K562 (cell line): ENCODE measurements at regions not wholly inside any gene's neighbourhood (a gene's known extent, or its start where the extent isn't known, plus 50 kb on each side); places are given as distances from the start of the nearest gene placed in this dataset.

Experiments
- ATAC-seq: fragments of 200-7000 bp; cut with Tn5 transposase; 3 replicates; pipeline ENCODE4 v1.9.1; 2020; ENCODE audit warnings: moderate library complexity
- BruUV-seq: library from RNA; stranded (reverse); fragments of 400-500 nt; replicated peaks from 2 replicates; lab custom pipeline; 2021; lab: Mats Ljungman, UMichigan
- CTCF ChIA-PET: fragments of 300-600 bp; formaldehyde crosslinking; extraction: SDS; loops from one replicate; lab custom pipeline; 2021; ENCODE audit warnings: low intra/inter-chr PET ratio; lab: Yijun Ruan, JAX
- POLR2A ChIA-PET: fragments of 300-600, 350-650 bp; sonication (Branson Sonifier 250); formaldehyde crosslinking; extraction: SDS; loops from one replicate; lab custom pipeline; 2021; ENCODE audit warnings: antibody characterized with exemption, inconsistent platforms; lab: Yijun Ruan, JAX
- DNase-seq, 4 experiments: peaks; one replicate each; pipeline versions ENCODE4 v3.0.0 to v3.0.0-alpha.2; 2011 to 2018; ENCODE audit warnings: low spot score in 3 of 4, mixed read lengths in 3 of 4; ENCODE audit errors: extremely low read depth in 1 of 4
- FAIRE-seq: peaks from 2 replicates; lab custom pipeline; 2011; peaks lifted over from hg19 to GRCh38; lab: Jason Lieb, UNC
- H2AFZ ChIP-seq: 2 replicates; pipeline ENCODE4 v1.6.0; 2011; ENCODE audit warnings: low read depth, low read length, control low read depth, inconsistent platforms
- H3K27ac ChIP-seq: fragments of 200-600 bp; 3 replicates; pipeline ENCODE4 v1.8.0; 2011; ENCODE audit warnings: low read depth, mild to moderate bottlenecking, control low read depth, inconsistent platforms, low read length, moderate library complexity, mixed read lengths; ENCODE audit errors: extremely low read depth
- H3K27me3 ChIP-seq, 2 experiments: fragments of 300-600 bp in 1 of 2; 2 replicates in 1 of 2; 3 replicates in 1 of 2; pipeline versions ENCODE4 v1.6.0 to v1.8.0; 2011; ENCODE audit warnings: inconsistent platforms in 2 of 2, low read length in 2 of 2, mild to moderate bottlenecking in 1 of 2, mixed read lengths in 1 of 2, moderate library complexity in 1 of 2; ENCODE audit not compliant: control insufficient read depth in 2 of 2, insufficient read depth in 2 of 2
- H3K36me3 ChIP-seq: fragments of 300-600 bp; 3 replicates; pipeline ENCODE4 v1.8.0; 2011; ENCODE audit warnings: mild to moderate bottlenecking, low read length, inconsistent platforms; ENCODE audit not compliant: control insufficient read depth, insufficient read depth
- H3K4me1 ChIP-seq, 2 experiments: fragments of 200-600 bp in 1 of 2; replicated peaks in 1 of 2; 2 replicates in 1 of 2; 3 replicates in 1 of 2; pipeline versions ENCODE4 v1.5.1 to v1.8.0; 2011; ENCODE audit warnings: inconsistent platforms in 2 of 2, low read length in 2 of 2, mild to moderate bottlenecking in 1 of 2, mixed read lengths in 1 of 2, moderate library complexity in 1 of 2; ENCODE audit not compliant: control insufficient read depth in 2 of 2, insufficient read depth in 2 of 2
- H3K4me2 ChIP-seq: 2 replicates; pipeline ENCODE4 v1.6.1; 2011; ENCODE audit warnings: low read length, control low read depth, inconsistent platforms, mixed read lengths; ENCODE audit not compliant: insufficient read depth
- H3K4me3 ChIP-seq: fragments of 200-600 bp; sonication (generic), shearing (Covaris generic); 2 replicates; pipeline ENCODE4 v1.5.1; 2016; ENCODE audit warnings: control low read depth, inconsistent platforms
- H3K79me2 ChIP-seq: fragments of 200-600 bp; 3 replicates; pipeline ENCODE4 v1.8.0; 2011; ENCODE audit warnings: low read length, inconsistent platforms; ENCODE audit not compliant: control insufficient read depth, insufficient read depth
- H3K9ac ChIP-seq, 2 experiments: 2 replicates each; pipeline versions ENCODE4 v1.6.0 to v1.6.1; 2011; ENCODE audit warnings: low read depth in 2 of 2, low read length in 2 of 2, control low read depth in 1 of 2, inconsistent platforms in 1 of 2, mild to moderate bottlenecking in 1 of 2, mixed read lengths in 1 of 2; ENCODE audit not compliant: insufficient read depth in 1 of 2
- H3K9me1 ChIP-seq: one replicate; pipeline ENCODE4 v1.6.0; 2011; ENCODE audit warnings: inconsistent platforms, mild to moderate bottlenecking, low read length, moderate library complexity; ENCODE audit not compliant: control insufficient read depth, insufficient read depth
- H3K9me3 ChIP-seq: replicated peaks from 2 replicates; pipeline ENCODE4 v1.5.1; 2011; ENCODE audit warnings: low read depth, low read length, inconsistent platforms; ENCODE audit not compliant: control insufficient read depth, insufficient read depth
- H4K20me1 ChIP-seq: replicated peaks from 2 replicates; pipeline ENCODE4 v1.6.1; 2011; ENCODE audit warnings: low read length, inconsistent platforms, mixed read lengths; ENCODE audit not compliant: control insufficient read depth, insufficient read depth
- CBX2 ChIP-seq: fragments of 200-600 bp; sonication (generic); IDR thresholded peaks from one replicate; pipeline ENCODE4 v1.6.1; 2012; ENCODE audit warnings: mild to moderate bottlenecking, low read length, inconsistent platforms; ENCODE audit not compliant: insufficient read depth, poor library complexity, severe bottlenecking
- DNMT1 ChIP-seq: fragments of 450-650 bp; IDR thresholded peaks from 2 replicates; pipeline ENCODE4 v1.6.1; 2016; ENCODE audit warnings: antibody characterized with exemption, mild to moderate bottlenecking
- KAT8 ChIP-seq: fragments of 450-650 bp; IDR thresholded peaks from 2 replicates; pipeline ENCODE4 v1.6.1; 2016; ENCODE audit warnings: low read depth, mild to moderate bottlenecking
- RNF2 ChIP-seq: sonication (generic); IDR thresholded peaks from 2 replicates; pipeline ENCODE4 v1.6.1; 2016
- RUNX1 ChIP-seq: sonication (generic); IDR thresholded peaks from 2 replicates; pipeline ENCODE4 v1.6.1; 2016; ENCODE audit warnings: antibody characterized with exemption, low read depth
- TEAD2 ChIP-seq: fragments of 450-650 bp; IDR thresholded peaks from 2 replicates; pipeline ENCODE4 v1.6.1; 2016; ENCODE audit warnings: missing genetic modification characterization, control low read depth, missing compliant biosample characterization
- TEAD4 ChIP-seq, 2 experiments: sonication (generic) in 1 of 2; formaldehyde crosslinking in 1 of 2; IDR thresholded peaks; 2 replicates each; pipeline versions ENCODE4 v1.6.1 to v1.8.0; 2012 to 2022; ENCODE audit warnings: borderline replicate concordance in 1 of 2, inconsistent platforms in 1 of 2, low read length in 1 of 2, mild to moderate bottlenecking in 1 of 2, missing genetic modification reagents in 1 of 2
- U2AF2 ChIP-seq: fragments of 200-400 bp; formaldehyde crosslinking; optimal IDR thresholded peaks from 2 replicates; pipeline ENCODE3; 2017; ENCODE audit warnings: low read depth, mild to moderate bottlenecking, low read length
- ZNF133 ChIP-seq: fragments of 250-450 bp; sonication (Bioruptor Pico); IDR thresholded peaks from 2 replicates; pipeline ENCODE4 v1.4.0; 2020; ENCODE audit warnings: mild to moderate bottlenecking
- ZNF197 ChIP-seq: fragments of 200-800 bp; sonication (Bioruptor generic); IDR thresholded peaks from 2 replicates; pipeline ENCODE4 v1.6.1; 2016; ENCODE audit warnings: low read depth, missing genetic modification characterization, missing compliant biosample characterization
- ZNF431 ChIP-seq: sonication (generic); formaldehyde crosslinking; IDR thresholded peaks from 2 replicates; pipeline ENCODE4 v1.8.0; 2022; ENCODE audit warnings: mild to moderate bottlenecking, missing genetic modification reagents
- WGBS: fragments of 100-300 bp; shearing (Covaris generic); methylation state at CpG from one replicate; pipeline ENCODE4 v1.1.6; 2016; ENCODE audit warnings: low coverage, mixed read lengths; ENCODE audit not compliant: insufficient coverage; ENCODE audit errors: missing lambda C conversion rate; 5-methylcytosine and 5-hydroxymethylcytosine counted together
- in situ Hi-C: fragments of 300-500 bp; cut with MboI; formaldehyde crosslinking; loops from 4 replicates; pipeline ENCODE4 v1.15.0; 2018; ENCODE audit warnings: inconsistent platforms, mixed read lengths
- intact Hi-C: fragments of 100-400 bp; cut with micrococcal nuclease; formaldehyde crosslinking; loops from 2 replicates; pipeline ENCODE4 v1.14.2; 2022
- TF ChIP-seq, protein P1 (sequence below): fragments of 450-650 bp; IDR thresholded peaks from 2 replicates; pipeline ENCODE4 v1.6.1; 2017; ENCODE audit warnings: mild to moderate bottlenecking, moderate library complexity
- TF ChIP-seq, protein P2 (sequence below): sonication (generic); formaldehyde crosslinking; IDR thresholded peaks from 2 replicates; pipeline ENCODE4 v1.8.0; 2022; ENCODE audit warnings: mild to moderate bottlenecking, missing genetic modification reagents

DNA sequence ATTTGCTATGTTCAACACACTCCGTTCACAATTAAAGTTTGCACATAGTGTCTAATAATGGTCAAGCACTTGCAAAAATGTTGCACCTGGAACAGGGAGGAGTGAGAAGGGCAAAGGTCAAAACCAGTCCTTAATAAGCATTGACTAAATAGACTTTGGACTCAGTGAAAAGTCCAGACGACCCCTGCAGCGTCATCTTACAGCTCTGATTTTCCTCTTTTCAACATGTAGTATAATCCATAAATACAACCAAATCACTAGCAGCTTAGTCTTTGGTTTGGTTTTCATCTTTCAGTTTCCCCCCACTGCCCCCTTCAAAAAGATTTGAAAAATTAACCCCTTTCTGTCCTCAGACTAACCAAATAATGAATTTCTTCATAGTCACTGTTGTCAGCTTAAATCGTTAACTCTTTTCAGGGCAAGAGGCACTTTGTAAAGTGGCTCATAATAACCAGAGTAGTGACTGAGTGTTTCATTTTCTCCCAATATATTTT, 290.3 kb downstream of the PTPRC start:
- POLR2A ChIA-PET: no interaction called here

More for the DNA sequence above, 290.3 kb downstream of the PTPRC start:
- Histone ChIP-seq H3K4me1 (no peaks in the 10 kb centered on the region), H3K4me2 (no peak overlapping the region), H2AFZ (no peak overlapping the region), H3K79me2 (no peaks in the 10 kb centered on the region), H3K27me3 (no peaks in the 10 kb centered on the region), H3K4me3 (no peak overlapping the region), H4K20me1 (no peaks in the 10 kb centered on the region), H3K9ac (no peak overlapping the region), H3K27ac (no peak overlapping the region), H3K9me1 (no peaks in the 10 kb centered on the region), H3K36me3 (no peaks in the 10 kb centered on the region), H3K9me3 (no peaks in the 10 kb centered on the region)
- intact Hi-C loops: no loop called here
- FAIRE-seq (no peak), DNase-seq (no peak), ATAC-seq (no peak)
- in situ Hi-C loops: no loop called here
- TF ChIP-seq KAT8 (no peak), RUNX1 (no peak), ZNF133 (CRISPR knock-in tag) (no peak), U2AF2 (no peak), TEAD4 (IDR thresholded peaks at IDR 0.05; ENCODE audit: low read length) (no peak), TEAD4 (CRISPR knock-in tag; IDR thresholded peaks at IDR 0.05; ENCODE audit: borderline replicate concordance) (no peak), RNF2 (no peak), ZNF197 (no peak), CBX2 (no peak), TEAD2 (tag) (no peak), ZNF431 (CRISPR knock-in tag) (no peak), DNMT1 (no peak)
- TF ChIP-seq, protein P1, sequence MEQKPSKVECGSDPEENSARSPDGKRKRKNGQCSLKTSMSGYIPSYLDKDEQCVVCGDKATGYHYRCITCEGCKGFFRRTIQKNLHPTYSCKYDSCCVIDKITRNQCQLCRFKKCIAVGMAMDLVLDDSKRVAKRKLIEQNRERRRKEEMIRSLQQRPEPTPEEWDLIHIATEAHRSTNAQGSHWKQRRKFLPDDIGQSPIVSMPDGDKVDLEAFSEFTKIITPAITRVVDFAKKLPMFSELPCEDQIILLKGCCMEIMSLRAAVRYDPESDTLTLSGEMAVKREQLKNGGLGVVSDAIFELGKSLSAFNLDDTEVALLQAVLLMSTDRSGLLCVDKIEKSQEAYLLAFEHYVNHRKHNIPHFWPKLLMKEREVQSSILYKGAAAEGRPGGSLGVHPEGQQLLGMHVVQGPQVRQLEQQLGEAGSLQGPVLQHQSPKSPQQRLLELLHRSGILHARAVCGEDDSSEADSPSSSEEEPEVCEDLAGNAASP: no peak
- TF ChIP-seq, protein P2, sequence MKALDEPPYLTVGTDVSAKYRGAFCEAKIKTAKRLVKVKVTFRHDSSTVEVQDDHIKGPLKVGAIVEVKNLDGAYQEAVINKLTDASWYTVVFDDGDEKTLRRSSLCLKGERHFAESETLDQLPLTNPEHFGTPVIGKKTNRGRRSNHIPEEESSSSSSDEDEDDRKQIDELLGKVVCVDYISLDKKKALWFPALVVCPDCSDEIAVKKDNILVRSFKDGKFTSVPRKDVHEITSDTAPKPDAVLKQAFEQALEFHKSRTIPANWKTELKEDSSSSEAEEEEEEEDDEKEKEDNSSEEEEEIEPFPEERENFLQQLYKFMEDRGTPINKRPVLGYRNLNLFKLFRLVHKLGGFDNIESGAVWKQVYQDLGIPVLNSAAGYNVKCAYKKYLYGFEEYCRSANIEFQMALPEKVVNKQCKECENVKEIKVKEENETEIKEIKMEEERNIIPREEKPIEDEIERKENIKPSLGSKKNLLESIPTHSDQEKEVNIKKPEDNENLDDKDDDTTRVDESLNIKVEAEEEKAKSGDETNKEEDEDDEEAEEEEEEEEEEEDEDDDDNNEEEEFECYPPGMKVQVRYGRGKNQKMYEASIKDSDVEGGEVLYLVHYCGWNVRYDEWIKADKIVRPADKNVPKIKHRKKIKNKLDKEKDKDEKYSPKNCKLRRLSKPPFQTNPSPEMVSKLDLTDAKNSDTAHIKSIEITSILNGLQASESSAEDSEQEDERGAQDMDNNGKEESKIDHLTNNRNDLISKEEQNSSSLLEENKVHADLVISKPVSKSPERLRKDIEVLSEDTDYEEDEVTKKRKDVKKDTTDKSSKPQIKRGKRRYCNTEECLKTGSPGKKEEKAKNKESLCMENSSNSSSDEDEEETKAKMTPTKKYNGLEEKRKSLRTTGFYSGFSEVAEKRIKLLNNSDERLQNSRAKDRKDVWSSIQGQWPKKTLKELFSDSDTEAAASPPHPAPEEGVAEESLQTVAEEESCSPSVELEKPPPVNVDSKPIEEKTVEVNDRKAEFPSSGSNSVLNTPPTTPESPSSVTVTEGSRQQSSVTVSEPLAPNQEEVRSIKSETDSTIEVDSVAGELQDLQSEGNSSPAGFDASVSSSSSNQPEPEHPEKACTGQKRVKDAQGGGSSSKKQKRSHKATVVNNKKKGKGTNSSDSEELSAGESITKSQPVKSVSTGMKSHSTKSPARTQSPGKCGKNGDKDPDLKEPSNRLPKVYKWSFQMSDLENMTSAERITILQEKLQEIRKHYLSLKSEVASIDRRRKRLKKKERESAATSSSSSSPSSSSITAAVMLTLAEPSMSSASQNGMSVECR (CRISPR knock-in tag): no peak
- BruUV-seq: no TSS peak
- WGBS: 2% methylated on average over 4 of the region's 4 CpGs
- CTCF ChIA-PET: no interaction called here
